Testis (tissue), 2 donors: ENCODE measurements at regions not wholly inside any gene's neighbourhood (a gene's known extent, or its start where the extent isn't known, plus 50 kb on each side); places are given as distances from the start of the nearest gene placed in this dataset.

Experiments used
- DNase-seq: peaks from one replicate; pipeline ENCODE4 v3.0.0-alpha.2; 2019
- H3K27ac ChIP-seq, 2 donors: fragments of 200-600 bp; sonication (generic); one replicate each; pipeline ENCODE4 v1.5.1; 2019
- H3K27me3 ChIP-seq: fragments of 200-600 bp; sonication (generic); one replicate; pipeline ENCODE4 v1.5.1; 2019
- H3K36me3 ChIP-seq: fragments of 200-600 bp; sonication (generic); one replicate; pipeline ENCODE4 v1.5.1; 2017; ENCODE audit warnings: low read depth; ENCODE audit errors: missing control alignments
- H3K4me1 ChIP-seq: fragments of 200-600 bp; sonication (generic); one replicate; pipeline ENCODE4 v1.5.1; 2019
- H3K4me3 ChIP-seq, 2 donors: fragments of 200-600 bp; sonication (generic); one replicate each; pipeline ENCODE4 v1.5.1; 2017 to 2019
- H3K9me3 ChIP-seq: fragments of 200-600 bp; sonication (generic); one replicate; pipeline ENCODE4 v1.5.1; 2017
- POLR2A ChIP-seq: fragments of 450-650 bp; IDR thresholded peaks from one replicate; pipeline ENCODE4 v1.6.1; 2017; ENCODE audit warnings: antibody characterized with exemption, mild to moderate bottlenecking, moderate library complexity
- WGBS, 2 donors: methylation state at CpG; one replicate each; pipeline ENCODE4 v1.1.5; 2018; 5-methylcytosine and 5-hydroxymethylcytosine counted together
- intact Hi-C: fragments of 100-400 bp; cut with DNase I; formaldehyde crosslinking; loops from one replicate; pipeline ENCODE4 v1.15.1; 2023; ENCODE audit warnings: low total_unique reads
- TF ChIP-seq, protein P1 (sequence below), 3 experiments: fragments of 450-650 bp in 2 of 3; fragments of 200-600 bp in 1 of 3; sonication (generic) in 1 of 3; IDR thresholded peaks; one replicate each; pipeline ENCODE4 v1.5.1; 2016 to 2019; ENCODE audit warnings: antibody characterized with exemption in 3 of 3, mild to moderate bottlenecking in 2 of 3, moderate library complexity in 1 of 3

DNA sequence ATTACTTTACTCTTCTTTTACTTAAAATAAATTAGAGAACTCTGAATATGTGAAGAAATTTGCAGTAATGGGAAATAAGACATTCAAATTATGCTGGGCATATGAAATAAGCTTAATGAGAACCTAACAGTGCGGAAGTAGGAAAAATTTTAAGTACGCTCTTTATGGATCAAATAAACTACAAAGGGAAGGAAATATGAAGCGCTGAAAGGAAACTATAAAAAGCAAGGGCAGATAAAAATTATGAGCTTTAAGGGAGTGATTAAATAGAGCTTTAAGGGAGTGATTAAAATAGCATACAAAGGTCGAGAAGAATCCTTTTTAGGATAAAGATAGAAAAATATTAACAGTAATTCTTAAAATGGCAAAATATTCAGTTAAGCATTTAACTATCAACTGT lies 118.3 kb upstream of the AADACL2 start:
- no peaks in the 10 kb centered on the region for H3K36me3 ChIP-seq
- DNase-seq = no peak
- WGBS, 2 donors = 79 to 82% methylated on average over 4 of the region's 4 CpGs
- H3K4me3 ChIP-seq = no peak overlapping the region
- no peak overlapping the region for H3K27ac ChIP-seq
- intact Hi-C loops = no loop called here
- no peaks in the 10 kb centered on the region for H3K27me3 ChIP-seq
- TF ChIP-seq, protein P1, sequence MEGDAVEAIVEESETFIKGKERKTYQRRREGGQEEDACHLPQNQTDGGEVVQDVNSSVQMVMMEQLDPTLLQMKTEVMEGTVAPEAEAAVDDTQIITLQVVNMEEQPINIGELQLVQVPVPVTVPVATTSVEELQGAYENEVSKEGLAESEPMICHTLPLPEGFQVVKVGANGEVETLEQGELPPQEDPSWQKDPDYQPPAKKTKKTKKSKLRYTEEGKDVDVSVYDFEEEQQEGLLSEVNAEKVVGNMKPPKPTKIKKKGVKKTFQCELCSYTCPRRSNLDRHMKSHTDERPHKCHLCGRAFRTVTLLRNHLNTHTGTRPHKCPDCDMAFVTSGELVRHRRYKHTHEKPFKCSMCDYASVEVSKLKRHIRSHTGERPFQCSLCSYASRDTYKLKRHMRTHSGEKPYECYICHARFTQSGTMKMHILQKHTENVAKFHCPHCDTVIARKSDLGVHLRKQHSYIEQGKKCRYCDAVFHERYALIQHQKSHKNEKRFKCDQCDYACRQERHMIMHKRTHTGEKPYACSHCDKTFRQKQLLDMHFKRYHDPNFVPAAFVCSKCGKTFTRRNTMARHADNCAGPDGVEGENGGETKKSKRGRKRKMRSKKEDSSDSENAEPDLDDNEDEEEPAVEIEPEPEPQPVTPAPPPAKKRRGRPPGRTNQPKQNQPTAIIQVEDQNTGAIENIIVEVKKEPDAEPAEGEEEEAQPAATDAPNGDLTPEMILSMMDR (IDR thresholded peaks at IDR 0.05) = no peak
- no peak for TF ChIP-seq POLR2A
- H3K9me3 ChIP-seq = no peaks in the 10 kb centered on the region
- H3K4me1 ChIP-seq = no peaks in the 10 kb centered on the region

DNA sequence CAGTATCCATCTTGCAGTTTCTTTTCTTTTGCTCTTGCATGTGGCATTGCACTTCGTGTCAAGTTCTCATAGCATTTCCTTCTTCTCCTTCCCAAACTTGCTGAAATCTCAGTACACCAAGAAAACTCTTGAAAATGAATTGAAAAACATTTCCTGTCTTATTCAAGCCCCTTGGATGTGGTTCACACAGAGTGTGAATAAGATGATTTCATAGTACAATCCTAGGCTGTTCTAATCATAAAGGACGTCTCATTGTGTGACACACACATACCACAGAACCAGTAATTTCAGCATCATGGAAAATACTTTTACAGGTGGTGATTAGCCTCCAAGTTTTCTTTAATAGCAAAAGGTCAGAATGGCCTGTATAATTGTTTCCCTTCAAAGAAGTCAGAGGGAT lies 121.6 kb upstream of the AADACL2 start:
- Histone ChIP-seq H3K9me3 (no peaks in the 10 kb centered on the region), H3K27ac (no peak overlapping the region), H3K36me3 (no peaks in the 10 kb centered on the region), H3K4me1 (no peaks in the 10 kb centered on the region), H3K4me3 (no peak overlapping the region), H3K27me3 (no peaks in the 10 kb centered on the region)
- 63 to 71% methylated on average over 2 of the region's 2 CpGs for WGBS, 2 donors
- intact Hi-C loops = no loop called here
- TF ChIP-seq, protein P1 (IDR thresholded peaks at IDR 0.05) = no peak
- TF ChIP-seq POLR2A = no peak
- no peak for DNase-seq

DNA sequence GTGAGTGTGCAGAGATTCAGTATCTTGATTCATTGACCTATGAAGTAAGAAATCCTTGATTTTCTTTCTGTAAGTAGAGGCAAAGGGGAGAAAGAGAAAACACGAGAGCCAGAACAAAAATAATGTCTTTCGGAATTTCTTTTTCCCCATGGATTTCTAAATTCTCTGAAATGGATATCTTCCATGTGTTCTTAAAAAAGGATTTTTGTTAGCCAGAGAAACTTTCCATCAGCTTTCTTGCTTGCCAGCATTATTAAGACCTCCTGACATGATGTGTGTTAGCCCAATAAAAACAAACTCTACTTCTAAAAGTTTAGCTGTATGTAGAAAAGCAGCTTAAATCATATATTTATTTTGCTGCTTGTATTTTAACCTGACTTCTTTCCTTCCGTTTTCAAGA lies 122.3 kb upstream of the AADACL2 start:
- Histone ChIP-seq H3K36me3 (no peaks in the 10 kb centered on the region), H3K9me3 (no peaks in the 10 kb centered on the region), H3K4me3 (no peak overlapping the region), H3K27me3 (no peaks in the 10 kb centered on the region), H3K27ac (no peak overlapping the region), H3K4me1 (no peaks in the 10 kb centered on the region)
- intact Hi-C loops = no loop called here
- WGBS, 2 donors = 50 to 65% methylated on average over 3 of the region's 3 CpGs
- TF ChIP-seq, protein P1 (IDR thresholded peaks at IDR 0.05) = no peak
- TF ChIP-seq POLR2A = no peak
- DNase-seq = no peak

DNA sequence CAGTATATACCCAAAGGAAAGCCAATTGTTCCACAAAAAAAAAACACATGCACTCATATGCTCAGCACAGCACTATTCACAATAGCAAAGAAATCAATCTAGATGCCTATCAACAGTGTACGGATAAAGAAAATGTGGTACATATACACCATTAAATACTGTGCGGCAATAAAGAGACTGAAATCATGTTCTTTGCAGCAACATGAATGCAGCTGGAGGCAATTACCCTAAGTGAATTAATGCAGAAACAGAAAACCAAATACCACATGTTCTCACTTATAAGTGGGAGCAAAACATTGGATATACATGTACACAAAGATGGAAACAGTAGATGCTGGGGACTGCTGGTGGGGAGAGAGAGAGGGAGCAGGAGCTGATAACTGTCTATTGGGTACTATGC lies 124.2 kb upstream of the AADACL2 start:
- Histone ChIP-seq H3K27ac (no peak overlapping the region), H3K27me3 (no peaks in the 10 kb centered on the region), H3K36me3 (no peaks in the 10 kb centered on the region), H3K9me3 (no peaks in the 10 kb centered on the region), H3K4me1 (no peaks in the 10 kb centered on the region), H3K4me3 (no peak overlapping the region)
- no peak for DNase-seq
- WGBS, 2 donors = 93 to 98% methylated on average over 2 of the region's 2 CpGs
- TF ChIP-seq, protein P1 (IDR thresholded peaks at IDR 0.05) = no peak
- no peak for TF ChIP-seq POLR2A
- intact Hi-C loops = no loop called here

DNA sequence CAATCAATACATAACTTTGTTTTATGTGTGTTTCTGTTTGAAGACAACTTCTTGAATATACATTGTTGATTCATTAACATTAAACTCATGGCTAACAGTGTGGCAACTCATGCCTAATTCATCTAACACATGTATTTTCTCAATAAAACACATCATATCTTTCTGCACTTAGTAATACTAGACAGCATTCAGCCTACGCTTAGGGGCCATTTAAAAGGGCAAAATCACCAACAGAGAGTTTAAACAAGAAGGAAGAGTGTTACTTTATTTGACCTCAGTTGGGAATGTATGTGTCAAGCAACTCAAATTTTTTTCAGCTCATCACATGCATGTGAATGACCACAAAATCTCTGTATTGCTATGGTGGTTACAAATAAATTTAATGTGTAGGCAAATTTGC lies 128.8 kb upstream of the AADACL2 start:
- no peaks in the 10 kb centered on the region for H3K27me3 ChIP-seq
- H3K36me3 ChIP-seq = no peaks in the 10 kb centered on the region
- no peak for DNase-seq
- H3K27ac ChIP-seq = no peak overlapping the region
- intact Hi-C loops = no loop called here
- WGBS, 2 donors = 93 to 95% methylated on average over 1 of the region's 1 CpG
- H3K4me3 ChIP-seq = no peak overlapping the region
- no peaks in the 10 kb centered on the region for H3K4me1 ChIP-seq
- no peaks in the 10 kb centered on the region for H3K9me3 ChIP-seq
- no peak for TF ChIP-seq POLR2A
- TF ChIP-seq, protein P1 (IDR thresholded peaks at IDR 0.05) = no peak
